Prostate gland (tissue), 2 donors: ENCODE measurements at regions not wholly inside any gene's neighbourhood (a gene's known extent, or its start where the extent isn't known, plus 50 kb on each side); places are given as distances from the start of the nearest gene placed in this dataset.

Experiments used
- DNase-seq: peaks from one replicate; pipeline ENCODE4 v3.0.0-alpha.2; 2019; ENCODE audit warnings: low spot score
- H3K27ac ChIP-seq, 2 donors: fragments of 200-600 bp; sonication (generic); 2 replicates each; pipeline ENCODE4 v1.5.1; 2017 to 2019
- H3K27me3 ChIP-seq: fragments of 200-600 bp; sonication (generic); replicated peaks from 2 replicates; pipeline ENCODE4 v1.5.1; 2019; ENCODE audit not compliant: insufficient read depth
- H3K36me3 ChIP-seq, 2 donors: fragments of 200-600 bp; sonication (generic); 1 replicate in 1 of 2; 2 replicates in 1 of 2; pipeline versions ENCODE4 v1.5.1 to v1.8.1; 2017 to 2019
- H3K4me1 ChIP-seq: fragments of 200-600 bp; sonication (generic); replicated peaks from 2 replicates; pipeline ENCODE4 v1.5.1; 2019
- H3K4me3 ChIP-seq, 2 donors: fragments of 200-600 bp; sonication (generic); 2 replicates each; pipeline ENCODE4 v1.5.1; 2017 to 2019
- H3K9me3 ChIP-seq: fragments of 200-600 bp; sonication (generic); 2 replicates; pipeline ENCODE4 v1.5.1; 2017
- POLR2A ChIP-seq: fragments of 450-650 bp; IDR thresholded peaks from one replicate; pipeline ENCODE4 v1.6.1; 2016; ENCODE audit warnings: antibody characterized with exemption, mild to moderate bottlenecking
- POLR2AphosphoS5 ChIP-seq: sonication (generic); formaldehyde crosslinking; IDR thresholded peaks from one replicate; pipeline ENCODE4 v1.6.1; 2017; ENCODE audit warnings: antibody characterized with exemption
- WGBS: methylation state at CpG from one replicate; pipeline ENCODE4 v1.1.5; 2018; 5-methylcytosine and 5-hydroxymethylcytosine counted together
- intact Hi-C: fragments of 100-400 bp; cut with DNase I; formaldehyde crosslinking; loops from one replicate; pipeline ENCODE4 v1.14.2; 2022
- TF ChIP-seq, protein P1 (sequence below), 4 experiments: fragments of 200-600 bp in 2 of 4; fragments of 450-650 bp in 2 of 4; sonication (generic) in 2 of 4; IDR thresholded peaks; 1 replicate in 3 of 4; 2 replicates in 1 of 4; pipeline ENCODE4 v1.5.1; 2016 to 2019; ENCODE audit warnings: antibody characterized with exemption in 4 of 4, mild to moderate bottlenecking in 2 of 4, moderate library complexity in 2 of 4

- Histone ChIP-seq H3K9me3 (no peaks in the 10 kb centered on the region), H3K36me3 (no peaks in the 10 kb centered on the region), H3K27ac (no peak overlapping the region), H3K4me1 (no peaks in the 10 kb centered on the region), H3K27me3 (no peaks in the 10 kb centered on the region), H3K4me3 (no peak overlapping the region)
- intact Hi-C loops, result no loop called here
- no peak for DNase-seq
- 29% methylated on average over 1 of the region's 1 CpG for WGBS
- TF ChIP-seq, protein P1, sequence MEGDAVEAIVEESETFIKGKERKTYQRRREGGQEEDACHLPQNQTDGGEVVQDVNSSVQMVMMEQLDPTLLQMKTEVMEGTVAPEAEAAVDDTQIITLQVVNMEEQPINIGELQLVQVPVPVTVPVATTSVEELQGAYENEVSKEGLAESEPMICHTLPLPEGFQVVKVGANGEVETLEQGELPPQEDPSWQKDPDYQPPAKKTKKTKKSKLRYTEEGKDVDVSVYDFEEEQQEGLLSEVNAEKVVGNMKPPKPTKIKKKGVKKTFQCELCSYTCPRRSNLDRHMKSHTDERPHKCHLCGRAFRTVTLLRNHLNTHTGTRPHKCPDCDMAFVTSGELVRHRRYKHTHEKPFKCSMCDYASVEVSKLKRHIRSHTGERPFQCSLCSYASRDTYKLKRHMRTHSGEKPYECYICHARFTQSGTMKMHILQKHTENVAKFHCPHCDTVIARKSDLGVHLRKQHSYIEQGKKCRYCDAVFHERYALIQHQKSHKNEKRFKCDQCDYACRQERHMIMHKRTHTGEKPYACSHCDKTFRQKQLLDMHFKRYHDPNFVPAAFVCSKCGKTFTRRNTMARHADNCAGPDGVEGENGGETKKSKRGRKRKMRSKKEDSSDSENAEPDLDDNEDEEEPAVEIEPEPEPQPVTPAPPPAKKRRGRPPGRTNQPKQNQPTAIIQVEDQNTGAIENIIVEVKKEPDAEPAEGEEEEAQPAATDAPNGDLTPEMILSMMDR (IDR thresholded peaks at IDR 0.05), result no peak
- TF ChIP-seq POLR2A (no peak), POLR2AphosphoS5 (no peak)
These were observed 341.0 kb upstream of the PHF14 start for GRCh38 chr7:10632712-10633111.

GRCh38 chr7:10634239-10634638 lies 339.4 kb upstream of the PHF14 start:
- no peak for TF ChIP-seq POLR2AphosphoS5
- no peak for TF ChIP-seq POLR2A
- TF ChIP-seq, protein P1 (IDR thresholded peaks at IDR 0.05), result no peak
- Histone ChIP-seq H3K27ac (no peak overlapping the region), H3K9me3 (no peaks in the 10 kb centered on the region), H3K4me3 (no peak overlapping the region), H3K27me3 (no peaks in the 10 kb centered on the region), H3K4me1 (no peaks in the 10 kb centered on the region), H3K36me3 (no peaks in the 10 kb centered on the region)
- WGBS, result 43% methylated on average over 2 of the region's 2 CpGs
- DNase-seq, result no peak
- intact Hi-C loops, result no loop called here

DNA sequence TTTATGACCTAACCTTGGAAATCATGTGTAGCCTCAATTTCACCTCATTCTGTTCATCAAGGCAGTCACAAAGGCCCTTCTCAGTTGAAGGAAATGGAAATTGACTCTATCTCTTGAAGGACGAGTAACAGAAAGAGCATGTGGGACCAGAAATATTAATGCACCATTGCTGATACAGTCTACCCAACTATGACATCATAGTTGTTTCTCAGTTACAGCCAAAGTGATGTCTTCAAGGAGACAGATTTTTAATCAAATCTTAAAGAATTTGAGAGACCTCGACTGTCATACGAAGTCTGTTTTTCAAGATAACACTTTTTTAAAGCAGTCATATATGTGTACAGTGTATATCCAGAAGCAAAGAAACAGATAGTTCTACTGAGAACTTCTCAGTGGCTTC lies 335.7 kb upstream of the PHF14 start:
- DNase-seq, result no peak
- Histone ChIP-seq H3K4me3 (no peak overlapping the region), H3K27ac (no peak overlapping the region), H3K4me1 (no peaks in the 10 kb centered on the region), H3K9me3 (no peaks in the 10 kb centered on the region), H3K27me3 (no peaks in the 10 kb centered on the region), H3K36me3 (no peaks in the 10 kb centered on the region)
- TF ChIP-seq POLR2AphosphoS5, result no peak
- no peak for TF ChIP-seq POLR2A
- TF ChIP-seq, protein P1 (IDR thresholded peaks at IDR 0.05), result no peak
- intact Hi-C loops, result no loop called here
- WGBS, result 82% methylated on average over 3 of the region's 3 CpGs

DNA sequence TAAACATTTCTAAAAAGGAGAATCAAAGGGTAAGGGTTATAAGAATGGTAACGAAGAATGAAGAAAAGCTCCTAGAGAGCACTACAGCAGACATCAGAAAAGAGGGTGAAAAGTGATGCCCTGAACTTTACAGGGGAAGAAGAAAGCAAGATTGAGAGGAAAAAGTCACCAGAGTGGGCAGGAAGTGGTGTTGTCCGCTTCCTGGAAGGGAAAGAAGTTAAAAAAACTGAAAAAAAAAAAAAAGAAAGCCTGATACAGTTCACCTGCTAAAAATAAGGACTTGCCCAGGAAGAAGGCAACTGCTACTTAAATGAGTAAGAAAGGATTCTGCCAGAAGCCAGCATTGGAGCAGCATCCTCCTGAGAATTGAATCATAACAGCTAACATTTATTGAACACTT lies 330.1 kb upstream of the PHF14 start:
- H3K27me3 ChIP-seq, result no peaks in the 10 kb centered on the region
- no peaks in the 10 kb centered on the region for H3K4me1 ChIP-seq
- 88% methylated on average over 2 of the region's 2 CpGs for WGBS
- H3K36me3 ChIP-seq, result no peaks in the 10 kb centered on the region
- DNase-seq, result no peak
- intact Hi-C loops, result no loop called here
- no peak overlapping the region for H3K27ac ChIP-seq
- no peaks in the 10 kb centered on the region for H3K9me3 ChIP-seq
- no peak overlapping the region for H3K4me3 ChIP-seq
- TF ChIP-seq POLR2A (no peak), POLR2AphosphoS5 (no peak)
- TF ChIP-seq, protein P1 (IDR thresholded peaks at IDR 0.05), result no peak

DNA sequence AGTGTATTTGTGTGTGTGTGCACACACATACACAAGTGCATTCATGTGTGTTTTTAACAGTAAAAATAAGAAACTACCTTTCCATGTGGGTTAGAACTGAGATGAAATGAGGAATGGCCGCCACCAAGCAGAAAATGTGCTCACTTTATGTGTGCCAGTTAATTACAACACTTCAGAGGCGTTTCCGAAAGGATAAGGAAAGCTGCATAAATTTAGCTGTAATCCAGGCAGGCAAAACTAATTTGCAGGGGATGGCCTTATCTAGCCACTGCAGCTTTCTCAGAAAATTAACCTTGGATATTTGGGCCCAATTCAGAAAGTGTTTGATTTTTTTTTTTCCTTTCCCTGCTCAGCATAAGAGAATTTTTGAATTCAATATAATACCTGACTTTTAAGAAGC lies 328.8 kb upstream of the PHF14 start:
- Histone ChIP-seq H3K27ac (no peak overlapping the region), H3K4me3 (no peak overlapping the region), H3K36me3 (no peaks in the 10 kb centered on the region), H3K4me1 (no peaks in the 10 kb centered on the region), H3K27me3 (no peaks in the 10 kb centered on the region), H3K9me3 (no peaks in the 10 kb centered on the region)
- no peak for DNase-seq
- intact Hi-C loops, result no loop called here
- TF ChIP-seq POLR2AphosphoS5 (no peak), POLR2A (no peak)
- TF ChIP-seq, protein P1 (IDR thresholded peaks at IDR 0.05), result no peak
- WGBS, result 74% methylated on average over 3 of the region's 3 CpGs
